ENCODE measurements at regions not wholly inside any gene's neighbourhood (a gene's known extent, or its start where the extent isn't known, plus 50 kb on each side); places are given as distances from the start of the nearest gene placed in this dataset.

- TF ChIP-seq, protein P1, sequence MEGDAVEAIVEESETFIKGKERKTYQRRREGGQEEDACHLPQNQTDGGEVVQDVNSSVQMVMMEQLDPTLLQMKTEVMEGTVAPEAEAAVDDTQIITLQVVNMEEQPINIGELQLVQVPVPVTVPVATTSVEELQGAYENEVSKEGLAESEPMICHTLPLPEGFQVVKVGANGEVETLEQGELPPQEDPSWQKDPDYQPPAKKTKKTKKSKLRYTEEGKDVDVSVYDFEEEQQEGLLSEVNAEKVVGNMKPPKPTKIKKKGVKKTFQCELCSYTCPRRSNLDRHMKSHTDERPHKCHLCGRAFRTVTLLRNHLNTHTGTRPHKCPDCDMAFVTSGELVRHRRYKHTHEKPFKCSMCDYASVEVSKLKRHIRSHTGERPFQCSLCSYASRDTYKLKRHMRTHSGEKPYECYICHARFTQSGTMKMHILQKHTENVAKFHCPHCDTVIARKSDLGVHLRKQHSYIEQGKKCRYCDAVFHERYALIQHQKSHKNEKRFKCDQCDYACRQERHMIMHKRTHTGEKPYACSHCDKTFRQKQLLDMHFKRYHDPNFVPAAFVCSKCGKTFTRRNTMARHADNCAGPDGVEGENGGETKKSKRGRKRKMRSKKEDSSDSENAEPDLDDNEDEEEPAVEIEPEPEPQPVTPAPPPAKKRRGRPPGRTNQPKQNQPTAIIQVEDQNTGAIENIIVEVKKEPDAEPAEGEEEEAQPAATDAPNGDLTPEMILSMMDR (IDR thresholded peaks at IDR 0.05; ENCODE audit: low read depth, low read length): no peak
- no peak overlapping the region for H3K4me3 ChIP-seq (ENCODE audit: low read depth, low read length)
These were observed 496.8 kb upstream of the PCDH9 start for GRCh38 chr13:67726979-67727378.

- TF ChIP-seq, protein P1 (IDR thresholded peaks at IDR 0.05; ENCODE audit: low read depth, low read length): no peak
These were observed 495.9 kb upstream of the PCDH9 start for GRCh38 chr13:67725999-67726398.

GRCh38 chr13:67713571-67713970 is 483.4 kb upstream of the PCDH9 start:
- TF ChIP-seq, protein P1 (IDR thresholded peaks at IDR 0.05; ENCODE audit: low read depth, low read length): no peak
- H3K4me3 ChIP-seq (ENCODE audit: low read depth, low read length): no peak overlapping the region

More at GRCh38 chr13:67725999-67726398, 495.9 kb upstream of the PCDH9 start:
- no peak overlapping the region for H3K4me3 ChIP-seq (ENCODE audit: low read depth, low read length)

GRCh38 chr13:67696775-67697174 is 466.6 kb upstream of the PCDH9 start:
- TF ChIP-seq, protein P1 (IDR thresholded peaks at IDR 0.05; ENCODE audit: low read depth, low read length): no peak
- no peak overlapping the region for H3K4me3 ChIP-seq (ENCODE audit: low read depth, low read length)

DNA sequence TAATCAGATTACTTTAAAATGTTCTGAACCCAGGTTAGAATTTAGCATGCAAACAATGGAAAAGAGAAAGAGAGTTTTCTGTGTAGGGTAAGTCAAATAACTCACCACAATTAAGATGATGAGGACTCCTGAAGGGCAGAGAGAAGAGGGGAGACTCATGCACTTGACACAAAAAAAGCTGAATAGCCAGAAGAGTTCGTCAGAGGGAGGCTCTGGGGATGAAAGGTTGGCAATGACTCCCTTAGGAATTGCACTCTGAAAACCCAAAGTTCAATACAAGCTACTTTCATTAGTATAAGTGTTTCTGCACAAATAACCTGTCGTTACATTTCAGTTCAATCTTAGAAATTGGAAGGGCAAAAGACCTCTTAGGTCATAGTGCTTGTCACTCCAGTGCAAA is 434.4 kb upstream of the PCDH9 start:
- TF ChIP-seq, protein P1 (IDR thresholded peaks at IDR 0.05; ENCODE audit: low read depth, low read length): no peak
- no peak overlapping the region for H3K4me3 ChIP-seq (ENCODE audit: low read depth, low read length)

DNA sequence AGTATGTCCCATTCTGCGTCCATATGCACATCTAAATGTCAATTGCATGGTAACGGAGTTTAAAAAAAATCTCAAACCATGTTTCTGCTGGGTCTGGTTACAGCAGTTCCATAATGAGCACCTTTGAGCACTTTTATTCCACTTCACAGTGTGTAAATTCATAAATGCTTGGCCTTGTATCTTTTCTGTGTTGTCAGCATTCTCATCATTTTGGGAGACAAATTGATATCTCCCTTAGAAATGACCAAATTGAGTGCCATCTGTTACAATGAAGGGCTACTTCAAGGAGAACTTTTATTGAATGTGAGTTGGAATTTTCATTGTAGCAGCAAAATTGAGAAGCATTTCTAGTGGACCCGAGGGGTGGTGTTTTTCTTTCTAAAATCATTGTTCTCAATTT is 432.9 kb upstream of the PCDH9 start:
- TF ChIP-seq, protein P1 (IDR thresholded peaks at IDR 0.05; ENCODE audit: low read depth, low read length): no peak
- H3K4me3 ChIP-seq (ENCODE audit: low read depth, low read length): no peak overlapping the region

GRCh38 chr13:67652887-67653286 is 422.8 kb upstream of the PCDH9 start:
- H3K4me3 ChIP-seq (ENCODE audit: low read depth, low read length): no peak overlapping the region
- TF ChIP-seq, protein P1 (IDR thresholded peaks at IDR 0.05; ENCODE audit: low read depth, low read length): no peak

Measured in WI38 (cell line).